GM21737 (cell line): ENCODE measurements at regions not wholly inside any gene's neighbourhood (a gene's known extent, or its start where the extent isn't known, plus 50 kb on each side); places are given as distances from the start of the nearest gene placed in this dataset.

ENCODE experiments used
- ATAC-seq: cut with Tn5 transposase; IDR thresholded peaks from one replicate; pipeline ENCODE4 v1.9.1; 2021; ENCODE audit warnings: mild to moderate bottlenecking, moderate library complexity; ENCODE audit not compliant: unreplicated experiment

- no peak for ATAC-seq
These were observed 294.0 kb upstream of the KLHL29 start for GRCh38 chr2:23091019-23091418.

- no peak for ATAC-seq
These were observed 293.1 kb upstream of the KLHL29 start for GRCh38 chr2:23091900-23092299.

GRCh38 chr2:23092831-23093230 lies 292.1 kb upstream of the KLHL29 start:
- ATAC-seq: no peak

GRCh38 chr2:23093513-23093912 lies 291.5 kb upstream of the KLHL29 start:
- no peak for ATAC-seq

- no peak for ATAC-seq
These were observed 287.9 kb upstream of the KLHL29 start for GRCh38 chr2:23096906-23097602.

GRCh38 chr2:23100406-23100805 lies 284.6 kb upstream of the KLHL29 start:
- ATAC-seq: no peak

- ATAC-seq: no peak
These were observed 278.7 kb upstream of the KLHL29 start for GRCh38 chr2:23106242-23106785.

GRCh38 chr2:23107327-23107941 lies 277.5 kb upstream of the KLHL29 start:
- ATAC-seq: no peak

- no peak for ATAC-seq
These were observed 273.7 kb upstream of the KLHL29 start for GRCh38 chr2:23111263-23111662.

GRCh38 chr2:23112517-23112916 lies 272.5 kb upstream of the KLHL29 start:
- ATAC-seq: no peak

- no peak for ATAC-seq
These were observed 270.7 kb upstream of the KLHL29 start for GRCh38 chr2:23114299-23114698.

- ATAC-seq: no peak
These were observed 266.7 kb upstream of the KLHL29 start for GRCh38 chr2:23118313-23118712.

- ATAC-seq: no peak
These were observed 266.1 kb upstream of the KLHL29 start for GRCh38 chr2:23118894-23119293.

GRCh38 chr2:23120161-23120560 lies 264.8 kb upstream of the KLHL29 start:
- ATAC-seq: no peak

GRCh38 chr2:23121968-23122648 lies 262.9 kb upstream of the KLHL29 start:
- ATAC-seq: no peak

GRCh38 chr2:23122681-23123215 lies 262.2 kb upstream of the KLHL29 start:
- ATAC-seq: no peak

GRCh38 chr2:23123686-23124085 lies 261.3 kb upstream of the KLHL29 start:
- ATAC-seq: no peak

GRCh38 chr2:23124214-23124750 lies 260.7 kb upstream of the KLHL29 start:
- no peak for ATAC-seq

GRCh38 chr2:23127465-23127864 lies 257.5 kb upstream of the KLHL29 start:
- no peak for ATAC-seq

GRCh38 chr2:23128684-23129292 lies 256.2 kb upstream of the KLHL29 start:
- no peak for ATAC-seq

- no peak for ATAC-seq
These were observed 253.9 kb upstream of the KLHL29 start for GRCh38 chr2:23131066-23131575.
